PFSK-1 (cell line): ENCODE measurements at regions not wholly inside any gene's neighbourhood (a gene's known extent, or its start where the extent isn't known, plus 50 kb on each side); places are given as distances from the start of the nearest gene placed in this dataset.

ENCODE experiments used
- FOXP2 ChIP-seq: optimal IDR thresholded peaks from 2 replicates; pipeline ENCODE3; 2011; ENCODE audit warnings: borderline replicate concordance, control low read depth, inconsistent platforms; ENCODE audit not compliant: insufficient read depth; ENCODE audit errors: extremely low read length, extremely low read depth
- POLR2AphosphoS5 ChIP-seq: IDR thresholded peaks from 2 replicates; pipeline ENCODE4 v1.6.1; 2012; ENCODE audit warnings: low read depth, mild to moderate bottlenecking, control low read depth, low read length, moderate library complexity
- SIN3A ChIP-seq: IDR thresholded peaks from 2 replicates; pipeline ENCODE4 v1.6.1; 2012; ENCODE audit warnings: mild to moderate bottlenecking, low read length, moderate library complexity, borderline replicate concordance; ENCODE audit not compliant: insufficient read depth
- TAF1 ChIP-seq: IDR thresholded peaks from 2 replicates; pipeline ENCODE4 v1.6.1; 2012; ENCODE audit warnings: low read length, control low read depth, borderline replicate concordance; ENCODE audit not compliant: insufficient read depth
- TF ChIP-seq, protein P1 (sequence below), 2 experiments: IDR thresholded peaks; 2 replicates each; pipeline versions ENCODE4 v1.6.1 to v1.8.0; 2011 to 2012; ENCODE audit warnings: low read depth in 2 of 2, low read length in 2 of 2, control low read depth in 1 of 2, inconsistent platforms in 1 of 2, mild to moderate bottlenecking in 1 of 2, moderate library complexity in 1 of 2; ENCODE audit not compliant: insufficient read depth in 1 of 2

DNA sequence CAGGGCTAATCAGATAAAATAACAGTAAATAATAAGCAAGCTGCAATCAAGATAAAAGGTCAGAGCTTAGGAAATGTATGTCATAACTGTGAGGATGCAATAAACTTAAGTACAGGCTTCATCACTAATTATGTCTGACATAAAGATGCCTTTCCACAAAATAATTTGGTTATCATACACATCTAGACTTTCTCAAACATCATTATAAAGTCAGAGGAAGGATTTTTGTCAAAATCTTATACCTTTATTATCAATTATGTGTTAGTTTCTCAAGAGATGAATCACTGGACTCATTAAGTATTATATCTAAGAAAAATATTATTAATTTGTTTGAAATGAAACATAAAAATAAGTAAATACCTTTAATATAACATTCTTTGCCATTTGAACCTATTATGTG lies 695.4 kb upstream of the INTU start:
- TF ChIP-seq TAF1 (no peak), FOXP2 (no peak), POLR2AphosphoS5 (no peak), SIN3A (no peak)
- TF ChIP-seq, protein P1, sequence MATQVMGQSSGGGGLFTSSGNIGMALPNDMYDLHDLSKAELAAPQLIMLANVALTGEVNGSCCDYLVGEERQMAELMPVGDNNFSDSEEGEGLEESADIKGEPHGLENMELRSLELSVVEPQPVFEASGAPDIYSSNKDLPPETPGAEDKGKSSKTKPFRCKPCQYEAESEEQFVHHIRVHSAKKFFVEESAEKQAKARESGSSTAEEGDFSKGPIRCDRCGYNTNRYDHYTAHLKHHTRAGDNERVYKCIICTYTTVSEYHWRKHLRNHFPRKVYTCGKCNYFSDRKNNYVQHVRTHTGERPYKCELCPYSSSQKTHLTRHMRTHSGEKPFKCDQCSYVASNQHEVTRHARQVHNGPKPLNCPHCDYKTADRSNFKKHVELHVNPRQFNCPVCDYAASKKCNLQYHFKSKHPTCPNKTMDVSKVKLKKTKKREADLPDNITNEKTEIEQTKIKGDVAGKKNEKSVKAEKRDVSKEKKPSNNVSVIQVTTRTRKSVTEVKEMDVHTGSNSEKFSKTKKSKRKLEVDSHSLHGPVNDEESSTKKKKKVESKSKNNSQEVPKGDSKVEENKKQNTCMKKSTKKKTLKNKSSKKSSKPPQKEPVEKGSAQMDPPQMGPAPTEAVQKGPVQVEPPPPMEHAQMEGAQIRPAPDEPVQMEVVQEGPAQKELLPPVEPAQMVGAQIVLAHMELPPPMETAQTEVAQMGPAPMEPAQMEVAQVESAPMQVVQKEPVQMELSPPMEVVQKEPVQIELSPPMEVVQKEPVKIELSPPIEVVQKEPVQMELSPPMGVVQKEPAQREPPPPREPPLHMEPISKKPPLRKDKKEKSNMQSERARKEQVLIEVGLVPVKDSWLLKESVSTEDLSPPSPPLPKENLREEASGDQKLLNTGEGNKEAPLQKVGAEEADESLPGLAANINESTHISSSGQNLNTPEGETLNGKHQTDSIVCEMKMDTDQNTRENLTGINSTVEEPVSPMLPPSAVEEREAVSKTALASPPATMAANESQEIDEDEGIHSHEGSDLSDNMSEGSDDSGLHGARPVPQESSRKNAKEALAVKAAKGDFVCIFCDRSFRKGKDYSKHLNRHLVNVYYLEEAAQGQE (IDR thresholded peaks at IDR 0.05; ENCODE audit: insufficient read depth in 1 of 2, low read depth in 2 of 2, low read length in 2 of 2): no peak
